ENCODE measurements at regions not wholly inside any gene's neighbourhood (a gene's known extent, or its start where the extent isn't known, plus 50 kb on each side); places are given as distances from the start of the nearest gene placed in this dataset.

- intact Hi-C loops (cut with DNase I; ENCODE audit: low total_unique reads): no loop called here
- no peak for DNase-seq
- TF ChIP-seq, protein P1, sequence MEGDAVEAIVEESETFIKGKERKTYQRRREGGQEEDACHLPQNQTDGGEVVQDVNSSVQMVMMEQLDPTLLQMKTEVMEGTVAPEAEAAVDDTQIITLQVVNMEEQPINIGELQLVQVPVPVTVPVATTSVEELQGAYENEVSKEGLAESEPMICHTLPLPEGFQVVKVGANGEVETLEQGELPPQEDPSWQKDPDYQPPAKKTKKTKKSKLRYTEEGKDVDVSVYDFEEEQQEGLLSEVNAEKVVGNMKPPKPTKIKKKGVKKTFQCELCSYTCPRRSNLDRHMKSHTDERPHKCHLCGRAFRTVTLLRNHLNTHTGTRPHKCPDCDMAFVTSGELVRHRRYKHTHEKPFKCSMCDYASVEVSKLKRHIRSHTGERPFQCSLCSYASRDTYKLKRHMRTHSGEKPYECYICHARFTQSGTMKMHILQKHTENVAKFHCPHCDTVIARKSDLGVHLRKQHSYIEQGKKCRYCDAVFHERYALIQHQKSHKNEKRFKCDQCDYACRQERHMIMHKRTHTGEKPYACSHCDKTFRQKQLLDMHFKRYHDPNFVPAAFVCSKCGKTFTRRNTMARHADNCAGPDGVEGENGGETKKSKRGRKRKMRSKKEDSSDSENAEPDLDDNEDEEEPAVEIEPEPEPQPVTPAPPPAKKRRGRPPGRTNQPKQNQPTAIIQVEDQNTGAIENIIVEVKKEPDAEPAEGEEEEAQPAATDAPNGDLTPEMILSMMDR (IDR thresholded peaks at IDR 0.05): no peak
Observed at GRCh38 chr3:150278843-150279381, 129.2 kb upstream of the TSC22D2 start.

GRCh38 chr3:150278195-150278594 is 129.9 kb upstream of the TSC22D2 start:
- H3K27ac ChIP-seq: no peak overlapping the region
- DNase-seq: no peak
- H3K4me1 ChIP-seq: no peaks in the 10 kb centered on the region
- no peaks in the 10 kb centered on the region for H3K36me3 ChIP-seq
- no peaks in the 10 kb centered on the region for H3K27me3 ChIP-seq
- TF ChIP-seq, protein P1 (IDR thresholded peaks at IDR 0.05): no peak
- no peak overlapping the region for H3K4me3 ChIP-seq
- intact Hi-C loops (cut with DNase I; ENCODE audit: low total_unique reads): no loop called here
- no peaks in the 10 kb centered on the region for H3K9me3 ChIP-seq

More at GRCh38 chr3:150278843-150279381, 129.2 kb upstream of the TSC22D2 start:
- Histone ChIP-seq H3K4me3 (no peak overlapping the region), H3K27me3 (no peaks in the 10 kb centered on the region), H3K27ac (no peak overlapping the region), H3K36me3 (no peaks in the 10 kb centered on the region), H3K4me1 (no peaks in the 10 kb centered on the region), H3K9me3 (no peaks in the 10 kb centered on the region)

DNA sequence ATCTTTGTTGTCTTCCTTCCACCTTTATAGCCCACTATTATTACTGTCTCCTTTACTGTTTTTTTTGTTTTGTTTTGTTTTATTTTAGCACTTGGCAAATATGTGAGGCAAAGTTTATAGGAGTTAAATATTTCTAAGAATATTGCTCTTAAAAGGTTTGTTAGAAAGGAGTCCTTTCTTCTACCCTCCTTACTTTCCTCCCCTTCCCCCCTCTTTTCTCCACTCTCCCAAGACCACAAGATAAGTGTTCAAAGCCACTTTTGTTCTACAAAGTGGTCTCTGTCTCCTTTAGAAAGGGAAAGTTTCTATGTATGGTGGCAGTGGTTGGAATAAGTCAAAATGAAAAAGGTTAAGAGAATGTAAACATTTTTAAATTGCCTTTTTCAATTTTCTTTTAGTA is 130.7 kb upstream of the TSC22D2 start:
- TF ChIP-seq, protein P1 (IDR thresholded peaks at IDR 0.05): no peak
- no peaks in the 10 kb centered on the region for H3K27me3 ChIP-seq
- H3K4me1 ChIP-seq: no peaks in the 10 kb centered on the region
- no peaks in the 10 kb centered on the region for H3K9me3 ChIP-seq
- no peaks in the 10 kb centered on the region for H3K36me3 ChIP-seq
- no peak overlapping the region for H3K4me3 ChIP-seq
- DNase-seq: no peak
- intact Hi-C loops (cut with DNase I; ENCODE audit: low total_unique reads): no loop called here
- no peak overlapping the region for H3K27ac ChIP-seq

DNA sequence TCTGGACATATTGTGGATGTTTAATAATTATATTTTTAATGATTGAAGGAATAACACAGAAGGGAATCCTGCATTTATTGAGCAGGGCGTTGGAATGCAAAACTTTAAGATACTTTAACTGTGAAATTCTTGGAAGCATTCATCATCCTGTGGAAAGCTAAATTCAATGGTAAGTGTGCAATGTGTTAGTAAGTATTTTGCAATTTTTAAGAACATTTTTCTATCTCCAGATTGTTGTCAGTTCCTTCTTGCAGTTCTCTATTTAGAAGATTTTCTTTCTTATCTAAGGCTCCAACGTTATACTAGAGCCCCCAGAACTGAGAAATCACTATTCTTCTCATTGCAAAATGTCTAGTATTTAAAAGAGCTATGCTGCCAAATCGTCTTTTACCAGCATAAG is 132.2 kb upstream of the TSC22D2 start:
- no peak overlapping the region for H3K4me3 ChIP-seq
- intact Hi-C loops (cut with DNase I; ENCODE audit: low total_unique reads): no loop called here
- H3K9me3 ChIP-seq: no peaks in the 10 kb centered on the region
- no peak for DNase-seq
- no peaks in the 10 kb centered on the region for H3K27me3 ChIP-seq
- no peak overlapping the region for H3K27ac ChIP-seq
- TF ChIP-seq, protein P1 (IDR thresholded peaks at IDR 0.05): no peak
- H3K4me1 ChIP-seq: no peaks in the 10 kb centered on the region
- no peaks in the 10 kb centered on the region for H3K36me3 ChIP-seq

DNA sequence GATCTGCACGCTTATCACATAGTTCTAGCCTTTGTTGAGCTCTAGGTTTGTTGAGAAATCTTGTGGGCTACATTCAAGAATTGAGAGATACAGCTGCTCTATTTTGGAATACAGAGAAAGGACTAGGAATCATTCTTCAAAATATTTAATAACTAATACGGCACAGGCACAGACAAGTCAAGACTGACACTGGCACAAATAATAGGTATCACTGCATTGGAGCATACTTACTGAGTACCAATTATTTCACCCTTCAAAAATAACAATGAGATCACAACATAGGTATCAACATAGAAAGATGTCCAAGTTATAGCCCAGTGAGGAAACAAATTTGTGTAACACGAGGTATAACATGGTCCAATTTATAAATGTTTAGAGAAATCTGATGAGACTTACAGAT is 133.7 kb upstream of the TSC22D2 start:
- DNase-seq: no peak
- H3K27me3 ChIP-seq: no peaks in the 10 kb centered on the region
- H3K4me1 ChIP-seq: no peaks in the 10 kb centered on the region
- no peak overlapping the region for H3K4me3 ChIP-seq
- intact Hi-C loops (cut with DNase I; ENCODE audit: low total_unique reads): no loop called here
- no peaks in the 10 kb centered on the region for H3K36me3 ChIP-seq
- TF ChIP-seq, protein P1 (IDR thresholded peaks at IDR 0.05): no peak
- H3K27ac ChIP-seq: no peak overlapping the region
- H3K9me3 ChIP-seq: no peaks in the 10 kb centered on the region

GRCh38 chr3:150273396-150273795 is 134.7 kb upstream of the TSC22D2 start:
- TF ChIP-seq, protein P1 (IDR thresholded peaks at IDR 0.05): no peak
- no peak for DNase-seq
- no peaks in the 10 kb centered on the region for H3K27me3 ChIP-seq
- no peak overlapping the region for H3K4me3 ChIP-seq
- H3K4me1 ChIP-seq: no peaks in the 10 kb centered on the region
- H3K9me3 ChIP-seq: no peaks in the 10 kb centered on the region
- intact Hi-C loops (cut with DNase I; ENCODE audit: low total_unique reads): no loop called here
- no peaks in the 10 kb centered on the region for H3K36me3 ChIP-seq
- no peak overlapping the region for H3K27ac ChIP-seq
